HPDE6-E6E7 (cell line): ENCODE measurements at regions not wholly inside any gene's neighbourhood (a gene's known extent, or its start where the extent isn't known, plus 50 kb on each side); places are given as distances from the start of the nearest gene placed in this dataset.

Experiments
- DNase-seq: peaks from one replicate; pipeline ENCODE4 v3.0.0; 2011; ENCODE audit warnings: missing footprints; ENCODE audit errors: extremely low spot score

- peak; percentile 26 for DNase-seq
These were observed 70.2 kb downstream of the HRH4 start for GRCh38 chr18:24530630-24531111.

- DNase-seq, result no peak
These were observed 73.8 kb downstream of the HRH4 start for GRCh38 chr18:24534271-24534670.

- no peak for DNase-seq
These were observed 74.3 kb downstream of the HRH4 start for GRCh38 chr18:24534737-24535136.

- DNase-seq, result no peak
These were observed 75.3 kb downstream of the HRH4 start for GRCh38 chr18:24535527-24536295.

- DNase-seq, result no peak
These were observed 75.9 kb downstream of the HRH4 start for GRCh38 chr18:24536326-24536725.

- no peak for DNase-seq
These were observed 76.4 kb downstream of the HRH4 start for GRCh38 chr18:24536834-24537233.

GRCh38 chr18:24538414-24539264 is 78.2 kb downstream of the HRH4 start:
- DNase-seq, result no peak

GRCh38 chr18:24539866-24540617 is 79.6 kb downstream of the HRH4 start:
- DNase-seq, result no peak

- no peak for DNase-seq
These were observed 80.5 kb downstream of the HRH4 start for GRCh38 chr18:24540896-24541295.

GRCh38 chr18:24543086-24543794 is 82.8 kb downstream of the HRH4 start:
- DNase-seq, result no peak

- peak; percentile 23 for DNase-seq
These were observed 83.5 kb downstream of the HRH4 start for GRCh38 chr18:24543795-24544498.

GRCh38 chr18:24544949-24545348 is 84.5 kb downstream of the HRH4 start:
- no peak for DNase-seq

GRCh38 chr18:24545651-24546050 is 85.2 kb downstream of the HRH4 start:
- DNase-seq, result no peak

- no peak for DNase-seq
These were observed 85.9 kb downstream of the HRH4 start for GRCh38 chr18:24546307-24546706.

- DNase-seq, result no peak
These were observed 88.1 kb downstream of the HRH4 start for GRCh38 chr18:24548583-24548982.

- no peak for DNase-seq
These were observed 91.8 kb downstream of the HRH4 start for GRCh38 chr18:24552218-24552617.

- DNase-seq, result no peak
These were observed 93.3 kb downstream of the HRH4 start for GRCh38 chr18:24553571-24554285.

- no peak for DNase-seq
These were observed 98.0 kb downstream of the HRH4 start for GRCh38 chr18:24558403-24558802.

GRCh38 chr18:24559526-24559925 is 99.1 kb downstream of the HRH4 start:
- no peak for DNase-seq

- DNase-seq, result peak; percentile 21
These were observed 100.1 kb downstream of the HRH4 start for GRCh38 chr18:24560511-24560981.
